HepG2 (cell line): ENCODE measurements at regions not wholly inside any gene's neighbourhood (a gene's known extent, or its start where the extent isn't known, plus 50 kb on each side); places are given as distances from the start of the nearest gene placed in this dataset.

Experiments
- GABPB1 ChIP-seq: IDR thresholded peaks from 2 replicates; pipeline ENCODE4 v1.6.1; 2016; ENCODE audit warnings: mild to moderate bottlenecking, missing genetic modification reagents, moderate library complexity, missing compliant biosample characterization
- MAX ChIP-seq: IDR thresholded peaks from 2 replicates; pipeline ENCODE4 v1.6.1; 2012; ENCODE audit warnings: inconsistent platforms
- PAX8 ChIP-seq: sonication (generic); formaldehyde crosslinking; IDR thresholded peaks from 2 replicates; pipeline ENCODE4 v1.8.0; 2022; ENCODE audit warnings: mild to moderate bottlenecking, missing genetic modification reagents, borderline replicate concordance
- REPIN1 ChIP-seq: sonication (generic); formaldehyde crosslinking; IDR thresholded peaks from 2 replicates; pipeline ENCODE4 v1.8.0; 2022; ENCODE audit warnings: missing genetic modification reagents, low read depth, mild to moderate bottlenecking, borderline replicate concordance
- SALL2 ChIP-seq: sonication (generic); formaldehyde crosslinking; IDR thresholded peaks from 2 replicates; pipeline ENCODE4 v1.8.1; 2023; ENCODE audit warnings: mild to moderate bottlenecking, missing genetic modification reagents, inconsistent platforms
- SMAD9 ChIP-seq: sonication (generic); formaldehyde crosslinking; IDR thresholded peaks from 2 replicates; pipeline ENCODE4 v1.5.1; 2020; ENCODE audit warnings: mild to moderate bottlenecking, missing genetic modification reagents
- TAF1 ChIP-seq: sonication (generic); formaldehyde crosslinking; IDR thresholded peaks from 2 replicates; pipeline ENCODE4 v1.4.0; 2020; ENCODE audit warnings: missing genetic modification reagents
- TOPORS ChIP-seq: sonication (generic); formaldehyde crosslinking; IDR thresholded peaks from 2 replicates; pipeline ENCODE4 v1.8.0; 2023; ENCODE audit warnings: mild to moderate bottlenecking, missing genetic modification reagents
- ZC3H13 ChIP-seq: sonication (generic); formaldehyde crosslinking; IDR thresholded peaks from 2 replicates; pipeline ENCODE4 v1.8.1; 2023; ENCODE audit warnings: mild to moderate bottlenecking, missing genetic modification reagents, moderate library complexity
- ZFY ChIP-seq: sonication (generic); formaldehyde crosslinking; IDR thresholded peaks from 2 replicates; pipeline ENCODE4 v1.4.0; 2020; ENCODE audit warnings: missing genetic modification reagents
- ZKSCAN1 ChIP-seq: fragments of 150-350 bp; IDR thresholded peaks from 2 replicates; pipeline ENCODE4 v1.6.1; 2014; ENCODE audit warnings: low read length
- ZNF512B ChIP-seq: sonication (generic); formaldehyde crosslinking; IDR thresholded peaks from 2 replicates; pipeline ENCODE4 v1.5.1; 2020; ENCODE audit warnings: missing genetic modification reagents, mild to moderate bottlenecking, borderline replicate concordance
- ZNF549 ChIP-seq: sonication (generic); formaldehyde crosslinking; IDR thresholded peaks from 2 replicates; pipeline ENCODE4 v1.5.0; 2020; ENCODE audit warnings: missing genetic modification reagents
- ZNF570 ChIP-seq: sonication (generic); formaldehyde crosslinking; IDR thresholded peaks from 2 replicates; pipeline ENCODE4 v1.4.0; 2020; ENCODE audit warnings: mild to moderate bottlenecking, missing genetic modification reagents, borderline replicate concordance
- ZNF687 ChIP-seq: sonication (generic); formaldehyde crosslinking; IDR thresholded peaks from 2 replicates; pipeline ENCODE4 v1.5.1; 2020; ENCODE audit warnings: mild to moderate bottlenecking, missing genetic modification reagents, moderate library complexity
- ZNF891 ChIP-seq: sonication (generic); formaldehyde crosslinking; IDR thresholded peaks from 2 replicates; pipeline ENCODE4 v1.5.0; 2020; ENCODE audit warnings: mild to moderate bottlenecking, missing genetic modification reagents

GRCh38 chr3:174440741-174441587 lies 418.2 kb upstream of the NAALADL2 start (continued):
- TF ChIP-seq ZNF687: peak; percentile 87
- TF ChIP-seq MAX: peak; percentile 88
- TF ChIP-seq SALL2 (CRISPR knock-in tag): peak; percentile 34; the same call in 1 of the 2 replicates
- peak; percentile 53; the same call in 1 of the 2 replicates for TF ChIP-seq REPIN1
- peak; percentile 90 for TF ChIP-seq ZFY (CRISPR knock-in tag)
- peak; percentile 25; the same call in 1 of the 2 replicates for TF ChIP-seq TAF1 (CRISPR knock-in tag)
- no peak for TF ChIP-seq PAX8
- TF ChIP-seq SMAD9 (CRISPR knock-in tag): no peak
- TF ChIP-seq ZKSCAN1: no peak
- peak; percentile 88; the same call in 1 of the 2 replicates for TF ChIP-seq TOPORS
- TF ChIP-seq ZNF549: 0 out of 2 replicates have a peak, but pooled peaks have one; percentile 71
- 0 out of 2 replicates have a peak, but pooled peaks have one; percentile 49 for TF ChIP-seq ZC3H13 (CRISPR knock-in tag)
- TF ChIP-seq GABPB1 (CRISPR knock-in tag): peak; percentile 49; the same call in 1 of the 2 replicates
- TF ChIP-seq ZNF891: 0 out of 2 replicates have a peak, but pooled peaks have one; percentile 24
- 0 out of 2 replicates have a peak, but pooled peaks have one; percentile 49 for TF ChIP-seq ZNF512B (CRISPR knock-in tag)
- TF ChIP-seq ZNF570 (CRISPR knock-in tag): no peak
